MM.1S (cell line): ENCODE measurements at regions not wholly inside any gene's neighbourhood (a gene's known extent, or its start where the extent isn't known, plus 50 kb on each side); places are given as distances from the start of the nearest gene placed in this dataset.

ENCODE experiments used
- DNase-seq: peaks from one replicate; pipeline ENCODE4 v3.0.0-alpha.2; 2015
- H2AFZ ChIP-seq: fragments of 300-600 bp; sonication (generic); 2 replicates; pipeline ENCODE4 v1.6.0; 2016; ENCODE audit warnings: antibody characterized with exemption, low read length
- H3F3A ChIP-seq: fragments of 300-600 bp; sonication (generic); 2 replicates; pipeline ENCODE4 v1.6.1; 2016; ENCODE audit warnings: mild to moderate bottlenecking, antibody characterized with exemption, low read length, moderate library complexity, mixed read lengths; ENCODE audit not compliant: insufficient read depth
- H3K27ac ChIP-seq: fragments of 300-600 bp; sonication (generic); 2 replicates; pipeline ENCODE4 v1.5.1; 2016; ENCODE audit warnings: mild to moderate bottlenecking, low read length
- H3K27me3 ChIP-seq: fragments of 300-600 bp; sonication (generic); replicated peaks from 2 replicates; pipeline ENCODE4 v1.6.0; 2016; ENCODE audit warnings: low read length; ENCODE audit not compliant: insufficient read depth
- H3K36me3 ChIP-seq: fragments of 300-600 bp; sonication (generic); replicated peaks from 2 replicates; pipeline ENCODE4 v1.6.1; 2016; ENCODE audit warnings: mild to moderate bottlenecking, low read length, mixed read lengths; ENCODE audit not compliant: insufficient read depth
- H3K4me1 ChIP-seq: fragments of 300-600 bp; sonication (generic); 2 replicates; pipeline ENCODE4 v1.6.1; 2016; ENCODE audit warnings: low read length, mixed read lengths
- H3K4me2 ChIP-seq: fragments of 300-600 bp; sonication (generic); 2 replicates; pipeline ENCODE4 v1.6.0; 2016; ENCODE audit warnings: low read depth, low read length
- H3K4me3 ChIP-seq: fragments of 300-600 bp; sonication (generic); 2 replicates; pipeline ENCODE4 v1.5.1; 2016; ENCODE audit warnings: low read length, mixed read lengths
- H3K79me2 ChIP-seq: fragments of 300-600 bp; sonication (generic); 2 replicates; pipeline ENCODE4 v1.6.1; 2016; ENCODE audit warnings: mixed run types, low read length, mixed read lengths
- H3K9ac ChIP-seq: fragments of 300-600 bp; sonication (generic); 2 replicates; pipeline ENCODE4 v1.6.1; 2016; ENCODE audit warnings: low read length, mixed read lengths
- H3K9me2 ChIP-seq: fragments of 300-600 bp; sonication (generic); replicated peaks from 2 replicates; pipeline ENCODE4 v1.6.1; 2016; ENCODE audit warnings: mild to moderate bottlenecking, low read length, mixed read lengths; ENCODE audit not compliant: insufficient read depth
- H3K9me3 ChIP-seq: fragments of 300-600 bp; sonication (generic); replicated peaks from 2 replicates; pipeline ENCODE4 v1.6.1; 2016; ENCODE audit warnings: mild to moderate bottlenecking, low read length, mixed read lengths; ENCODE audit not compliant: insufficient read depth
- H4K20me1 ChIP-seq: fragments of 300-600 bp; sonication (generic); 2 replicates; pipeline ENCODE4 v1.6.1; 2016; ENCODE audit warnings: mild to moderate bottlenecking, low read length, moderate library complexity, mixed read lengths; ENCODE audit not compliant: insufficient read depth
- CTCF ChIP-seq: fragments of 300-600 bp; sonication (generic); IDR thresholded peaks from 2 replicates; pipeline ENCODE4 v1.5.1; 2016; ENCODE audit warnings: antibody characterized with exemption, low read length, mixed read lengths
- EZH2 ChIP-seq: fragments of 300-600 bp; sonication (generic); optimal IDR thresholded peaks from 2 replicates; pipeline ENCODE3; 2017; ENCODE audit warnings: low read depth, mild to moderate bottlenecking, antibody characterized with exemption, low read length, mixed read lengths
- EZH2phosphoT487 ChIP-seq: fragments of 300-600 bp; sonication (generic); IDR thresholded peaks from 2 replicates; pipeline ENCODE4 v1.6.1; 2018; ENCODE audit warnings: antibody characterized with exemption, low read length

GRCh38 chr5:28234356-28234968 lies 1196.1 kb upstream of the CDH9 start:
- no peak for TF ChIP-seq EZH2
- TF ChIP-seq EZH2phosphoT487 = no peak
- TF ChIP-seq CTCF = no peak
- no peak overlapping the region for H3K9ac ChIP-seq
- H3K4me2 ChIP-seq = no peak overlapping the region

DNA sequence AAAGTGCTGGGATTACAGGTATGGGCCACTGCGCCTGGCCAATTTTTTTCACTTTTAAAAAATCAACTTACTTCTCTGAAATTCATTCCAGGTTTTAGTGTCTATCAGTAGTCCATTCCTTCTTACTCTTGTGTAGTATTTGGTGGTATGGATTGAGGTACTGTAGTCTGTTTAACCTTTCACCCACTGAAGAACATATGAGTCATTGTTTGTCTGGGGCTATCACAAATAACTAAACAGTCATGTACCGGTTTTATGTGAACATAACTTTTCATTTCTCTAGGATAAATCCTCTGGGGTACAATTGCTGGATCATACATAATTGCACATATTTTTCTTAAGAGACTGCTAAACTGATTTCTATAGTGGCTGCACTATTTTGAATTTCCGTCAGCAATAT lies 1188.0 kb upstream of the CDH9 start:
- no peak overlapping the region for H3K27ac ChIP-seq
- no peak overlapping the region for H2AFZ ChIP-seq
- TF ChIP-seq EZH2phosphoT487 (no peak), CTCF (no peak), EZH2 (no peak)
- H3K9me3 ChIP-seq = no peaks in the 10 kb centered on the region
- no peak overlapping the region for H3K4me3 ChIP-seq
- H3K4me1 ChIP-seq = no peaks in the 10 kb centered on the region
- H3K4me2 ChIP-seq = no peak overlapping the region
- no peak for DNase-seq
- H3K9ac ChIP-seq = no peak overlapping the region
- H3K36me3 ChIP-seq = no peaks in the 10 kb centered on the region
- no peaks in the 10 kb centered on the region for H3K9me2 ChIP-seq
- no peaks in the 10 kb centered on the region for H3F3A ChIP-seq
- no peaks in the 10 kb centered on the region for H3K27me3 ChIP-seq
- H4K20me1 ChIP-seq = no peaks in the 10 kb centered on the region
- no peaks in the 10 kb centered on the region for H3K79me2 ChIP-seq

More at GRCh38 chr5:28234356-28234968, 1196.1 kb upstream of the CDH9 start:
- Histone ChIP-seq H3K4me1 (no peaks in the 10 kb centered on the region), H2AFZ (no peak overlapping the region), H3K27ac (no peak overlapping the region), H3F3A (no peaks in the 10 kb centered on the region), H4K20me1 (no peaks in the 10 kb centered on the region), H3K36me3 (no peaks in the 10 kb centered on the region), H3K79me2 (no peaks in the 10 kb centered on the region), H3K4me3 (no peak overlapping the region), H3K9me3 (no peaks in the 10 kb centered on the region), H3K9me2 (no peaks in the 10 kb centered on the region), H3K27me3 (no peaks in the 10 kb centered on the region)
- no peak for DNase-seq

DNA sequence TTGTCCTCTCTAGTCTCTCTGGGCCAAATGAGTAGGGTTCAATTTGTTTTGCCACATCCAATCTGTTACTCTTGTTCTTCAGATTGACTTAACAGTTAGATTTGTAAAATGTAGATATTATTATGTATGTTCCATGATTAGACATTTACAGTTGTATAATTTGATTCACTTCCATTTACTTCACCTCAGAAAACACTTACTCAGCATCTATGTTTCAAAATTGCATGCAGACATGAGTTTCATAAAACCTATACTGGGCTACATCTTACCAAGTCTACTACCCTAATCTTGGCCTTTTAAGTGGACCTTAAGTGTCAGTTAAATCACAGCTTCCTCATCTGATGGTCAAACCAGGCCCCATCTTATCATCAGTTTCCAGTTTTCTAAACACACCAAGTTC lies 1181.2 kb upstream of the CDH9 start:
- Histone ChIP-seq H3K9ac (no peak overlapping the region), H3K9me3 (no peaks in the 10 kb centered on the region), H3K27ac (no peak overlapping the region), H3F3A (no peaks in the 10 kb centered on the region), H3K36me3 (no peaks in the 10 kb centered on the region), H2AFZ (no peak overlapping the region), H3K4me2 (no peak overlapping the region), H4K20me1 (no peaks in the 10 kb centered on the region), H3K27me3 (no peaks in the 10 kb centered on the region), H3K4me1 (no peaks in the 10 kb centered on the region; the same call in 1 of the 2 replicates), H3K9me2 (no peaks in the 10 kb centered on the region), H3K4me3 (no peak overlapping the region), H3K79me2 (no peaks in the 10 kb centered on the region)
- no peak for DNase-seq
- no peak for TF ChIP-seq CTCF
- no peak for TF ChIP-seq EZH2
- TF ChIP-seq EZH2phosphoT487 = no peak
